ENCODE measurements at regions not wholly inside any gene's neighbourhood (a gene's known extent, or its start where the extent isn't known, plus 50 kb on each side); places are given as distances from the start of the nearest gene placed in this dataset.
"Not testable (repeated sequence)": the region's sequence is repeated elsewhere in the genome, so short reads cannot be mapped to it uniquely, and the experiment has no call there.

- no peaks in the 10 kb centered on the region for H3K27me3 ChIP-seq (ENCODE audit: control insufficient read depth in 3 of 3, insufficient read depth in 3 of 3, low read length in 3 of 3)
- H3K27ac ChIP-seq (ENCODE audit: low read depth in 1 of 3, low read length in 2 of 3), result peak overlapping the region in 2 of 3 donors; percentile 52 to 59
- DNase-seq (peak; percentile 62 to 68), FAIRE-seq (no peak)
- no peaks in the 10 kb centered on the region for H3K36me3 ChIP-seq (ENCODE audit: control insufficient read depth in 3 of 3, insufficient read depth in 2 of 3, low read depth in 1 of 3, low read length in 3 of 3)
- H3K9me3 ChIP-seq (ENCODE audit: control insufficient read depth in 2 of 2, insufficient read depth in 1 of 2, low read depth in 1 of 2, low read length in 1 of 2), result no peaks in the 10 kb centered on the region
- no peak overlapping the region for H3K4me3 ChIP-seq (ENCODE audit: low read depth in 1 of 3, low read length in 3 of 3)
- H3K4me1 ChIP-seq (ENCODE audit: control insufficient read depth in 3 of 3, insufficient read depth in 2 of 3, low read depth in 1 of 3, low read length in 2 of 3), result peaks cover 0 to 5% (median 0%) of the 10 kb centered on the region in 3 donors
- WGBS, 3 donors, result 52 to 71% (median 58%) methylated on average over 4 of the region's 4 CpGs
These were observed 192.8 kb downstream of the FCRL5 start for GRCh38 chr1:157359314-157360022.

- no peak overlapping the region for H3K4me3 ChIP-seq (ENCODE audit: low read depth in 1 of 3, low read length in 3 of 3)
- no peaks in the 10 kb centered on the region for H3K27me3 ChIP-seq (ENCODE audit: control insufficient read depth in 3 of 3, insufficient read depth in 3 of 3, low read length in 3 of 3)
- H3K27ac ChIP-seq (ENCODE audit: low read depth in 1 of 3, low read length in 2 of 3), result no peak overlapping the region
- no peaks in the 10 kb centered on the region for H3K36me3 ChIP-seq (ENCODE audit: control insufficient read depth in 3 of 3, insufficient read depth in 2 of 3, low read depth in 1 of 3, low read length in 3 of 3)
- no peak for DNase-seq
- FAIRE-seq, result no peak
- WGBS, 3 donors, result 90 to 95% (median 92%) methylated on average over 5 of the region's 5 CpGs
- H3K4me1 ChIP-seq (ENCODE audit: control insufficient read depth in 3 of 3, insufficient read depth in 2 of 3, low read depth in 1 of 3, low read length in 2 of 3), result peaks cover 0 to 5% (median 0%) of the 10 kb centered on the region in 3 donors
- H3K9me3 ChIP-seq (ENCODE audit: control insufficient read depth in 2 of 2, insufficient read depth in 1 of 2, low read depth in 1 of 2, low read length in 1 of 2), result no peaks in the 10 kb centered on the region
These were observed 195.2 kb downstream of the FCRL5 start for GRCh38 chr1:157357111-157357510.

GRCh38 chr1:157356601-157357000 is 195.7 kb downstream of the FCRL5 start:
- no peak overlapping the region for H3K27ac ChIP-seq (ENCODE audit: low read depth in 1 of 3, low read length in 2 of 3)
- DNase-seq (no peak), FAIRE-seq (no peak)
- peaks cover 0 to 5% (median 0%) of the 10 kb centered on the region in 3 donors for H3K4me1 ChIP-seq (ENCODE audit: control insufficient read depth in 3 of 3, insufficient read depth in 2 of 3, low read depth in 1 of 3, low read length in 2 of 3)
- no peak overlapping the region for H3K4me3 ChIP-seq (ENCODE audit: low read depth in 1 of 3, low read length in 3 of 3)
- 83 to 91% (median 84%) methylated on average over 3 of the region's 3 CpGs for WGBS, 3 donors
- no peaks in the 10 kb centered on the region for H3K27me3 ChIP-seq (ENCODE audit: control insufficient read depth in 3 of 3, insufficient read depth in 3 of 3, low read length in 3 of 3)
- H3K36me3 ChIP-seq (ENCODE audit: control insufficient read depth in 3 of 3, insufficient read depth in 2 of 3, low read depth in 1 of 3, low read length in 3 of 3), result no peaks in the 10 kb centered on the region
- no peaks in the 10 kb centered on the region for H3K9me3 ChIP-seq (ENCODE audit: control insufficient read depth in 2 of 2, insufficient read depth in 1 of 2, low read depth in 1 of 2, low read length in 1 of 2)

GRCh38 chr1:157353546-157353945 is 198.8 kb downstream of the FCRL5 start:
- no peak overlapping the region for H3K27ac ChIP-seq (ENCODE audit: low read depth in 1 of 3, low read length in 2 of 3)

DNA sequence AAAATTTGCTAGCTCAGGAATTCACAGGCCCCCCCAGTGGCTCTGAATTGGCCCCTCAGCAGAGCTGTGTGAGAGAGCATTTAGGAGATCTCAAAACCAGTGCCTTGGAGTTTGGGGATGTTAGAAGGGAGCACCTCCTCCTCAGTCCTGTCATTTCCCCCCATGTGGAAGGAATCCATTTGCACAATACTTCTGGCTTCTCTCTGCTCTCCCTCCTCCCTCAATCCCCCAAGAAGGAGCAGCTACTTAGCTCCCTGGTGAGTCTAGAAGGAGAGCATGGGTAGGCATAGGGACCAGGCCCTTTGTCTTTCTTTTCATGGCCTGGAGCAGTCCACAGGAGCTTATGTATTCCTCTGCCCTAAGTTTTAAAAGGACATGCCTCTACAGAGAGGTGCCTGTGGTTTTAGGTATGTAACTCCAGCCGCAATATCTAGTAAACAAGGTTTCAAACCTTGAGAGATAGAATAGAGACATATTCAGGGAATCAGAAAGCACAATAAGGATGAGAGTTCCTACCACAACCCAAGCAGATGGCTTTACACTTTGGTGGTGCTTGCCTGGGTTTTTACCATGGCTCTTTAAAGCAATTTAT is 199.4 kb downstream of the FCRL5 start:
- no peak overlapping the region for H3K4me3 ChIP-seq (ENCODE audit: low read depth in 1 of 3, low read length in 3 of 3)
- WGBS, 3 donors, result 88 to 93% (median 93%) methylated on average over 1 of the region's 1 CpG
- no peak for FAIRE-seq
- no peaks in the 10 kb centered on the region for H3K27me3 ChIP-seq (ENCODE audit: control insufficient read depth in 3 of 3, insufficient read depth in 3 of 3, low read length in 3 of 3)
- H3K4me1 ChIP-seq (ENCODE audit: control insufficient read depth in 3 of 3, insufficient read depth in 2 of 3, low read depth in 1 of 3, low read length in 2 of 3), result no peaks in the 10 kb centered on the region
- peaks cover 0 to 6% of the 10 kb centered on the region in 2 donors for H3K9me3 ChIP-seq (ENCODE audit: control insufficient read depth in 2 of 2, insufficient read depth in 1 of 2, low read depth in 1 of 2, low read length in 1 of 2)
- no peak overlapping the region for H3K27ac ChIP-seq (ENCODE audit: low read depth in 1 of 3, low read length in 2 of 3)
- no peaks in the 10 kb centered on the region for H3K36me3 ChIP-seq (ENCODE audit: control insufficient read depth in 3 of 3, insufficient read depth in 2 of 3, low read depth in 1 of 3, low read length in 3 of 3)
- no peak for DNase-seq

More at GRCh38 chr1:157353546-157353945, 198.8 kb downstream of the FCRL5 start:
- DNase-seq, result no peak
- 67 to 83% (median 80%) methylated on average over 2 of the region's 2 CpGs for WGBS, 3 donors
- H3K4me1 ChIP-seq (ENCODE audit: control insufficient read depth in 3 of 3, insufficient read depth in 2 of 3, low read depth in 1 of 3, low read length in 2 of 3), result no peaks in the 10 kb centered on the region
- no peaks in the 10 kb centered on the region for H3K27me3 ChIP-seq (ENCODE audit: control insufficient read depth in 3 of 3, insufficient read depth in 3 of 3, low read length in 3 of 3)
- H3K36me3 ChIP-seq (ENCODE audit: control insufficient read depth in 3 of 3, insufficient read depth in 2 of 3, low read depth in 1 of 3, low read length in 3 of 3), result no peaks in the 10 kb centered on the region
- H3K4me3 ChIP-seq (ENCODE audit: low read depth in 1 of 3, low read length in 3 of 3), result no peak overlapping the region
- peaks cover 0 to 2% of the 10 kb centered on the region in 2 donors for H3K9me3 ChIP-seq (ENCODE audit: control insufficient read depth in 2 of 2, insufficient read depth in 1 of 2, low read depth in 1 of 2, low read length in 1 of 2)
- FAIRE-seq, result no peak

- DNase-seq (no peak), FAIRE-seq (no peak)
- Histone ChIP-seq H3K9me3 (ENCODE audit: control insufficient read depth in 2 of 2, insufficient read depth in 1 of 2, low read depth in 1 of 2, low read length in 1 of 2) (peaks cover 0 to 9% of the 10 kb centered on the region in 2 donors), H3K27ac (ENCODE audit: low read depth in 1 of 3, low read length in 2 of 3) (no peak overlapping the region), H3K36me3 (ENCODE audit: control insufficient read depth in 3 of 3, insufficient read depth in 2 of 3, low read depth in 1 of 3, low read length in 3 of 3) (no peaks in the 10 kb centered on the region), H3K4me1 (ENCODE audit: control insufficient read depth in 3 of 3, insufficient read depth in 2 of 3, low read depth in 1 of 3, low read length in 2 of 3) (no peaks in the 10 kb centered on the region), H3K4me3 (ENCODE audit: low read depth in 1 of 3, low read length in 3 of 3) (no peak overlapping the region), H3K27me3 (ENCODE audit: control insufficient read depth in 3 of 3, insufficient read depth in 3 of 3, low read length in 3 of 3) (no peaks in the 10 kb centered on the region)
- WGBS, 3 donors, result 94 to 95% (median 94%) methylated on average over 3 of the region's 3 CpGs
These were observed 200.1 kb downstream of the FCRL5 start for GRCh38 chr1:157352216-157352615.

- FAIRE-seq; H3K36me3 ChIP-seq (ENCODE audit: control insufficient read depth in 3 of 3, insufficient read depth in 2 of 3, low read depth in 1 of 3, low read length in 3 of 3); H3K4me3 ChIP-seq (ENCODE audit: low read depth in 1 of 3, low read length in 3 of 3); H3K27me3 ChIP-seq (ENCODE audit: control insufficient read depth in 3 of 3, insufficient read depth in 3 of 3, low read length in 3 of 3); DNase-seq; H3K27ac ChIP-seq (ENCODE audit: low read depth in 1 of 3, low read length in 2 of 3); H3K9me3 ChIP-seq (ENCODE audit: control insufficient read depth in 2 of 2, insufficient read depth in 1 of 2, low read depth in 1 of 2, low read length in 1 of 2); H3K4me1 ChIP-seq (ENCODE audit: control insufficient read depth in 3 of 3, insufficient read depth in 2 of 3, low read depth in 1 of 3, low read length in 2 of 3): not testable (repeated sequence)
- WGBS, 3 donors, result 50 to 77% (median 62%) methylated on average over 2 of the region's 2 CpGs
These were observed 200.5 kb downstream of the FCRL5 start for GRCh38 chr1:157351800-157352199.

- H3K4me1 ChIP-seq (ENCODE audit: control insufficient read depth in 3 of 3, insufficient read depth in 2 of 3, low read depth in 1 of 3, low read length in 2 of 3), result no peaks in the 10 kb centered on the region
- H3K27ac ChIP-seq (ENCODE audit: low read depth in 1 of 3, low read length in 2 of 3), result no peak overlapping the region
- no peak for DNase-seq
- no peaks in the 10 kb centered on the region for H3K36me3 ChIP-seq (ENCODE audit: control insufficient read depth in 3 of 3, insufficient read depth in 2 of 3, low read depth in 1 of 3, low read length in 3 of 3)
- 56 to 72% (median 62%) methylated on average over 4 of the region's 4 CpGs for WGBS, 3 donors
- H3K27me3 ChIP-seq (ENCODE audit: control insufficient read depth in 3 of 3, insufficient read depth in 3 of 3, low read length in 3 of 3), result peaks cover 0 to 2% (median 0%) of the 10 kb centered on the region in 3 donors
- FAIRE-seq, result no peak
- peaks cover 0 to 9% of the 10 kb centered on the region in 2 donors for H3K9me3 ChIP-seq (ENCODE audit: control insufficient read depth in 2 of 2, insufficient read depth in 1 of 2, low read depth in 1 of 2, low read length in 1 of 2)
- H3K4me3 ChIP-seq (ENCODE audit: low read depth in 1 of 3, low read length in 3 of 3), result no peak overlapping the region
These were observed 203.5 kb downstream of the FCRL5 start for GRCh38 chr1:157348538-157349480.

All from small intestine (tissue), 7 donors.